Effector memory CD4-positive, alpha-beta T cell (primary cell): ENCODE measurements at regions not wholly inside any gene's neighbourhood (a gene's known extent, or its start where the extent isn't known, plus 50 kb on each side); places are given as distances from the start of the nearest gene placed in this dataset.

ENCODE experiments used
- DNase-seq, 3 donors: peaks; one replicate each; pipeline ENCODE4 v3.0.0-alpha.2; 2020
- H3K27ac ChIP-seq: 2 replicates; pipeline ENCODE4 v1.7.0; 2013; ENCODE audit warnings: mild to moderate bottlenecking, low read length, moderate library complexity; ENCODE audit not compliant: insufficient read depth, poor library complexity, severe bottlenecking
- H3K27me3 ChIP-seq: replicated peaks from 2 replicates; pipeline ENCODE4 v1.7.0; 2013; ENCODE audit warnings: mild to moderate bottlenecking, low read length; ENCODE audit not compliant: insufficient read depth, control insufficient read depth, poor library complexity, severe bottlenecking
- H3K36me3 ChIP-seq: 2 replicates; pipeline ENCODE4 v1.7.0; 2013; ENCODE audit warnings: mild to moderate bottlenecking, low read length, moderate library complexity; ENCODE audit not compliant: control insufficient read depth, insufficient read depth
- H3K4me1 ChIP-seq: 2 replicates; pipeline ENCODE4 v1.7.0; 2013; ENCODE audit warnings: low read length, mild to moderate bottlenecking; ENCODE audit not compliant: control insufficient read depth, insufficient read depth, poor library complexity, severe bottlenecking
- H3K4me3 ChIP-seq: 2 replicates; pipeline ENCODE4 v1.7.0; 2013; ENCODE audit warnings: low read length, low read depth, mild to moderate bottlenecking; ENCODE audit not compliant: insufficient read depth, poor library complexity, severe bottlenecking
- H3K9me3 ChIP-seq: 2 replicates; pipeline ENCODE4 v1.7.0; 2013; ENCODE audit warnings: mild to moderate bottlenecking, low read length, moderate library complexity; ENCODE audit not compliant: control insufficient read depth

DNA sequence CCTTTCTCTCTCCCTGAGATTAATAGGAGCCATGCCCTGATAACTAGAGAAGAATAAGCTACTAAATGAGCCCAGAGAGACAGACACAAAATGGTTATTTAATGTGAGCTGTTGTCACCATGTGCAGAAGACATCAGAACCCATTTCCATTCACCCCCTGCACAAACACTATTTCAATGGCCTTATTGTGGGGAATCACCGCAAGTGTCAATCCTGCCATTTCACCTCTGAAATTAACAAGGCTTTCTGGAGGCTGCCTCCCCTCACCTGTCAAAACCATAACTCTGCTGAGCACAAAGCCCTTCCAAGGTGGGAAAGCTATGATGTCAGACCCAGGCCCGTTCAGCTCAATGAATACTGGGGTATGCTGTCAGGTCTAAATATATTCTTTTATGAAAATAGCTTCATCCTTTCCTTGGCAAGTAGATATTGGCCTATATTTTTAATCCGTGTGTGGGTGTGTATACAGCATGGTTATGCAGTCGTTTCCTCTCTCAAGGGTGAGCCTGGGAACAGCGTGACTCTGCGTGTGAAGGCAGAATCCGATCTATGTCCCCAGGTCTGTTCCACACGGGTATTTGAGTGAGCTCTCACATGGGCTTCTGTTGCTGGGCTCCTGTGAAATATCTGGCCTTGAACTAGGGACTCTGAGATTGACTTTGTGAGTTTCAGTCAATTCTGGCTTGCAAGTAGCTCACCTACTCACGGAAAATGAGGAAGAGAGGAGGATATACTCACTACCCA is 266.3 kb downstream of the FBXW7 start:
- no peak for DNase-seq
- H3K9me3 ChIP-seq: no peaks in the 10 kb centered on the region
- no peaks in the 10 kb centered on the region for H3K27me3 ChIP-seq
- no peaks in the 10 kb centered on the region for H3K4me1 ChIP-seq
- H3K4me3 ChIP-seq: no peak overlapping the region
- no peaks in the 10 kb centered on the region for H3K36me3 ChIP-seq
- no peak overlapping the region for H3K27ac ChIP-seq

GRCh38 chr4:152267811-152268210 is 268.1 kb downstream of the FBXW7 start:
- no peak for DNase-seq
- H3K27ac ChIP-seq: no peak overlapping the region
- no peaks in the 10 kb centered on the region for H3K4me1 ChIP-seq
- H3K36me3 ChIP-seq: no peaks in the 10 kb centered on the region
- H3K4me3 ChIP-seq: no peak overlapping the region
- H3K9me3 ChIP-seq: no peaks in the 10 kb centered on the region
- H3K27me3 ChIP-seq: no peaks in the 10 kb centered on the region

GRCh38 chr4:152266831-152267480 is 268.9 kb downstream of the FBXW7 start:
- Histone ChIP-seq H3K9me3 (no peaks in the 10 kb centered on the region), H3K4me3 (no peak overlapping the region), H3K27ac (no peak overlapping the region), H3K27me3 (no peaks in the 10 kb centered on the region), H3K36me3 (no peaks in the 10 kb centered on the region), H3K4me1 (no peaks in the 10 kb centered on the region)
- DNase-seq: no peak

DNA sequence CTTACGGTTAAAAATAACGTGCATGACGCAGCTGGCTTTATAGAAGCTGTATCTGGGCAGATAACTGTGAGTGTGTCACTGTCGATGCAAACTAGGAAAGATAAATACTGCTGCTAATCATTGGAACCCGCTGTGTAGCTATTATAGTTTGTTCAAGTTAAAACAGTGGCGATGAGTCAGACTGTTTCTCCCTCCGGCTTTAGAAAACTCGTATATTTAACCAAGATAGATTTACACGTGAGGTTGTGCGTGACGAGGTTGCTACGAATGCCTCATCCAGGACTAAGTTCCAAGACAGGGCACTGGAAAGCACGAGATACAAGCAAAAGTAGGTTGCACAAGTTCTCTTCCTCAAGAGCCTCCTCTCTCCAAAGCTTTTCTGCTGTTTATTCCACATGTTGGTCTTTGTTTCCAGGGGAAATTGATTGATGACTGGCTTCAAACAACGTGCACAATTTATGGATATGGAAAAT is 270.7 kb downstream of the FBXW7 start:
- no peak for DNase-seq
- Histone ChIP-seq H3K27ac (no peak overlapping the region), H3K27me3 (no peaks in the 10 kb centered on the region), H3K36me3 (no peaks in the 10 kb centered on the region), H3K4me3 (no peak overlapping the region), H3K4me1 (no peaks in the 10 kb centered on the region), H3K9me3 (no peaks in the 10 kb centered on the region)

DNA sequence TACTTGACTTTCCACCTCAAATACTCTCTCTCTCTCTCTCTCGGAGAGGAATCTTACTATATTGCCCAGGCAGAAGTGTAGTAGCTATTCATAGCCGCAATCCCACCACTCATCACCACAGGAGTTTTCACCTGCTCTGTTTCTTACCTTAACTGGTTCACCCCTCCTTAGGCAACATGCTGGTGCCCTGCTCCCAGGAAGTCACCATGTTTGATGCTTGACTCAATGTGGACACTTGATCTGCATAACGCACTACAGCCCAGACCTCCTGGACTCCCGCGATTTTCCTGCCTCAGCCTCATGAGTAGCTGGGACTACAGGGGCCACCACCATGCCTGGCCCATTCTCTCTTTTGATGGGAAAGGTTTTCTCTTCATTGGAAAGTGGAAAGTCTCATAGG is 271.8 kb downstream of the FBXW7 start:
- Histone ChIP-seq H3K27ac (no peak overlapping the region), H3K27me3 (no peaks in the 10 kb centered on the region), H3K4me3 (no peak overlapping the region), H3K4me1 (no peaks in the 10 kb centered on the region), H3K9me3 (no peaks in the 10 kb centered on the region), H3K36me3 (no peaks in the 10 kb centered on the region)
- no peak for DNase-seq

DNA sequence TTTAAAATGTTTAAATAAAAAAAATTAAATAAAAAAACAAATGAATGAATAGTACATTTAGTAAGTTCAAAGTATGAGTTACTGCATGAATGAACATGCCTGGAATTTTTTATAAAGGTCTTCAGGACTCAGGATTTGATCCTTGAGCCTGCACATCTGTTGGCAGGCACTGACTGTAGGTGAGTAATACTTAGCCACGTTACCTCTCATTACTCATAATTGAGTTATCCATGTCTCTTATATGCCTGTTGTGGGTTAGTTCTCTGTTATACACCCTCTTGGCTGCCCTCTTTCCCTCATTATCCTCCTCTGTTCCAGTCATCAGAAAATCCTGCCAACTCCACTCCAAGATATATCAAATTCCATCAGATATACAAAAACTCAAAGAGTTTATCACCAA is 276.0 kb downstream of the FBXW7 start:
- no peak for DNase-seq
- no peaks in the 10 kb centered on the region for H3K36me3 ChIP-seq
- no peak overlapping the region for H3K27ac ChIP-seq
- peaks cover 32% of the 10 kb centered on the region for H3K4me1 ChIP-seq
- no peaks in the 10 kb centered on the region for H3K27me3 ChIP-seq
- H3K9me3 ChIP-seq: no peaks in the 10 kb centered on the region
- H3K4me3 ChIP-seq: no peak overlapping the region

DNA sequence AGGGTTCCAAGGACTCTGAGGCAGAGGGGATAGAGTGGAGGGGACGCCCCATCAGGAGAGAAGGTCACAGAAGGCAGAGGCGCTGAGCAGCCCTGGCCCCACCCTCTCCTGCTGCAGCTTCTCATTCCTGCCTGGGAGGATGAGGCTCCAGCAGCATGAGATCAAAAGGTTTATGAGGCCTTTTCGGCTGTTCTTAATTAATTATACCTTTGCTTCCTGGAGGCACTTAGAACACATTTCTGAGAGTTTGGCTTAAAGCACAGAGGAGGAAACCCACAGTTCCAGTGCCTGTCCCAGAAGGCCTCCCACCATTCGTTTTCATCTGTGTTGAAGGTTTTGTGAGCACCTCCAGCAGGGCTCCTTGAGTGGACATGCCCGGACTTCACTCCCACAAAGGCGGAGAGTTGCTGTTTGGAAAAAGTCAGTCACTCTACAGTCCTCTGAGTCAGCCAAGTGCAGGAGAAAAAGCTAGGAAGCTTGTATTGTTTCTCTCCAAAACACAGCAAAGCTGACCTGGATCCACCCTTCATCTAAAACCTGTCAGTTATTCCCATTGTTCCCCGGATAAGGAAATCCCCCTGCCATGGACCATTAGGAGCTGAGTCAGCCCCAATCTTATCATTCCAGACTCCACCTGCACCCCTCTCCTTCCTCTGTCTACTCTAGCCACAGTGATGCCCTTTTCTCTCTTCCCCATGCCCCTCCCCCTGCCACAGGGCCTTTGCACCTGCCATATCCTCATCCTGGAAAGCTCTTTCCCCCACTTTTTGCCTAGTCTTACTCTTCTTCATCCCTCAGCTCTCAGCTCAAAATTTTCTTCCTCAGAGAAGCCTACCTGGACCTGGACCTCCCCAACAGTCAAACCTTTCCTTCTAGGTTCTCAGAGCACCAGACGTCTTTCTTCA is 276.8 kb downstream of the FBXW7 start:
- Histone ChIP-seq H3K9me3 (no peaks in the 10 kb centered on the region), H3K27ac (no peak overlapping the region), H3K27me3 (no peaks in the 10 kb centered on the region), H3K4me1 (peaks cover 32% of the 10 kb centered on the region), H3K4me3 (no peak overlapping the region), H3K36me3 (no peaks in the 10 kb centered on the region)
- no peak for DNase-seq

DNA sequence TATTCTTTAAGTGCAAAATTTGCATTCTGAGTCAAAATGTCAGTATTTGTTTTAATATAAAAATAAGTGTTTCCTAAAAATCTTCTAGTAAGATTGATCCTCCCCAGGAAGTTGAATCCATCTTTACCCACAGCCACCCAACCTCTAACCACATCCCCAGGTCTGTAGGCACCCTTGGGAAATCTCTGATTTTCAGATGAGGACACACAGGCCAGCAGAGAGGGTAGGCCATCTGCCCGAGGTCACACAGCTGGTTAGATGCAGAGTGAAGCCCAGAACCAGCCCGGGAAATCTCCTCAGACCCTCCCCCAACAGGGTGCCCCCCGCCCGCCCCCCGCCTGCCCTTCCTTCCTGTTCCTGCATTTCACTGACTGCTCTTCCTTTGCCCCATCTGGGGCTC is 277.5 kb downstream of the FBXW7 start:
- H3K36me3 ChIP-seq: no peaks in the 10 kb centered on the region
- H3K9me3 ChIP-seq: no peaks in the 10 kb centered on the region
- H3K4me1 ChIP-seq: peaks cover 32% of the 10 kb centered on the region
- H3K27ac ChIP-seq: no peak overlapping the region
- no peaks in the 10 kb centered on the region for H3K27me3 ChIP-seq
- DNase-seq: no peak
- no peak overlapping the region for H3K4me3 ChIP-seq

- H3K9me3 ChIP-seq: no peaks in the 10 kb centered on the region
- H3K4me3 ChIP-seq: no peak overlapping the region
- no peaks in the 10 kb centered on the region for H3K27me3 ChIP-seq
- no peaks in the 10 kb centered on the region for H3K36me3 ChIP-seq
- H3K27ac ChIP-seq: no peak overlapping the region
- peaks cover 32% of the 10 kb centered on the region for H3K4me1 ChIP-seq
- DNase-seq: no peak
Observed at GRCh38 chr4:152257601-152258066, 278.3 kb downstream of the FBXW7 start.
